ENCODE measurements at regions not wholly inside any gene's neighbourhood (a gene's known extent, or its start where the extent isn't known, plus 50 kb on each side); places are given as distances from the start of the nearest gene placed in this dataset.

GRCh38 chr14:71703477-71703876 lies 228.8 kb upstream of the RGS6 start:
- TF ChIP-seq EZH2 (IDR thresholded peaks at IDR 0.05; ENCODE audit: insufficient read depth, low read length), result no peak
- TF ChIP-seq CTCF (IDR thresholded peaks at IDR 0.05; ENCODE audit: insufficient read depth, low read depth, low read length), result no peak
